Cardiac muscle cell (in vitro differentiated cells and primary cell): ENCODE measurements at regions not wholly inside any gene's neighbourhood (a gene's known extent, or its start where the extent isn't known, plus 50 kb on each side); places are given as distances from the start of the nearest gene placed in this dataset.

Source experiments
- DNase-seq, 2 donors: peaks; one replicate each; pipeline versions ENCODE4 v3.0.0 to v3.0.0-alpha.2; 2010 to 2017; ENCODE audit warnings: low read depth in 1 of 2, low spot score in 1 of 2
- H3K27ac ChIP-seq: fragments of 200-600 bp; sonication (generic); 2 replicates; pipeline ENCODE4 v1.5.1; 2016
- H3K27me3 ChIP-seq: fragments of 200-600 bp; sonication (generic); 2 replicates; pipeline ENCODE4 v1.6.0; 2016; ENCODE audit warnings: control low read depth
- H3K36me3 ChIP-seq: fragments of 200-600 bp; sonication (generic); 2 replicates; pipeline ENCODE4 v1.5.1; 2016; ENCODE audit warnings: control low read depth
- H3K4me1 ChIP-seq: fragments of 200-600 bp; sonication (generic); 2 replicates; pipeline ENCODE4 v1.8.1; 2017; ENCODE audit warnings: low read depth, mild to moderate bottlenecking, mixed run types
- H3K4me3 ChIP-seq: fragments of 200-600 bp; sonication (generic); 2 replicates; pipeline ENCODE4 v1.5.1; 2016; ENCODE audit warnings: mild to moderate bottlenecking
- H3K9me3 ChIP-seq: fragments of 200-600 bp; sonication (generic); 2 replicates; pipeline ENCODE4 v1.5.1; 2017; ENCODE audit warnings: low read depth, mild to moderate bottlenecking, control low read depth
- TF ChIP-seq, protein P1 (sequence below): IDR thresholded peaks from 2 replicates; pipeline ENCODE4 v1.5.1; 2012; ENCODE audit warnings: low read depth, mild to moderate bottlenecking, low read length

- Histone ChIP-seq H3K27ac (no peak overlapping the region), H3K36me3 (no peaks in the 10 kb centered on the region), H3K4me1 (no peaks in the 10 kb centered on the region), H3K27me3 (no peaks in the 10 kb centered on the region), H3K4me3 (no peak overlapping the region), H3K9me3 (peaks cover 3% of the 10 kb centered on the region)
- TF ChIP-seq, protein P1, sequence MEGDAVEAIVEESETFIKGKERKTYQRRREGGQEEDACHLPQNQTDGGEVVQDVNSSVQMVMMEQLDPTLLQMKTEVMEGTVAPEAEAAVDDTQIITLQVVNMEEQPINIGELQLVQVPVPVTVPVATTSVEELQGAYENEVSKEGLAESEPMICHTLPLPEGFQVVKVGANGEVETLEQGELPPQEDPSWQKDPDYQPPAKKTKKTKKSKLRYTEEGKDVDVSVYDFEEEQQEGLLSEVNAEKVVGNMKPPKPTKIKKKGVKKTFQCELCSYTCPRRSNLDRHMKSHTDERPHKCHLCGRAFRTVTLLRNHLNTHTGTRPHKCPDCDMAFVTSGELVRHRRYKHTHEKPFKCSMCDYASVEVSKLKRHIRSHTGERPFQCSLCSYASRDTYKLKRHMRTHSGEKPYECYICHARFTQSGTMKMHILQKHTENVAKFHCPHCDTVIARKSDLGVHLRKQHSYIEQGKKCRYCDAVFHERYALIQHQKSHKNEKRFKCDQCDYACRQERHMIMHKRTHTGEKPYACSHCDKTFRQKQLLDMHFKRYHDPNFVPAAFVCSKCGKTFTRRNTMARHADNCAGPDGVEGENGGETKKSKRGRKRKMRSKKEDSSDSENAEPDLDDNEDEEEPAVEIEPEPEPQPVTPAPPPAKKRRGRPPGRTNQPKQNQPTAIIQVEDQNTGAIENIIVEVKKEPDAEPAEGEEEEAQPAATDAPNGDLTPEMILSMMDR: no peak
- DNase-seq: no peak
These were observed 85.4 kb upstream of the RTL1 start for GRCh38 chr14:100988956-100989355.

- Histone ChIP-seq H3K36me3 (no peaks in the 10 kb centered on the region), H3K27ac (no peak overlapping the region), H3K4me3 (no peak overlapping the region), H3K4me1 (no peaks in the 10 kb centered on the region), H3K9me3 (peaks cover 3% of the 10 kb centered on the region), H3K27me3 (no peaks in the 10 kb centered on the region)
- TF ChIP-seq, protein P1: no peak
- no peak for DNase-seq
These were observed 86.4 kb upstream of the RTL1 start for GRCh38 chr14:100989924-100990323.

- no peak overlapping the region for H3K27ac ChIP-seq
- DNase-seq: no peak
- H3K4me3 ChIP-seq: no peak overlapping the region
- no peaks in the 10 kb centered on the region for H3K4me1 ChIP-seq
- TF ChIP-seq, protein P1: no peak
- H3K36me3 ChIP-seq: no peaks in the 10 kb centered on the region
- H3K9me3 ChIP-seq: no peaks in the 10 kb centered on the region
- no peaks in the 10 kb centered on the region for H3K27me3 ChIP-seq
These were observed 90.6 kb upstream of the RTL1 start for GRCh38 chr14:100994082-100994481.

GRCh38 chr14:100994756-100995330, 91.3 kb upstream of the RTL1 start:
- Histone ChIP-seq H3K27ac (no peak overlapping the region), H3K9me3 (no peaks in the 10 kb centered on the region), H3K4me3 (no peak overlapping the region), H3K36me3 (no peaks in the 10 kb centered on the region), H3K27me3 (no peaks in the 10 kb centered on the region), H3K4me1 (no peaks in the 10 kb centered on the region)
- DNase-seq: no peak
- TF ChIP-seq, protein P1: no peak

DNA sequence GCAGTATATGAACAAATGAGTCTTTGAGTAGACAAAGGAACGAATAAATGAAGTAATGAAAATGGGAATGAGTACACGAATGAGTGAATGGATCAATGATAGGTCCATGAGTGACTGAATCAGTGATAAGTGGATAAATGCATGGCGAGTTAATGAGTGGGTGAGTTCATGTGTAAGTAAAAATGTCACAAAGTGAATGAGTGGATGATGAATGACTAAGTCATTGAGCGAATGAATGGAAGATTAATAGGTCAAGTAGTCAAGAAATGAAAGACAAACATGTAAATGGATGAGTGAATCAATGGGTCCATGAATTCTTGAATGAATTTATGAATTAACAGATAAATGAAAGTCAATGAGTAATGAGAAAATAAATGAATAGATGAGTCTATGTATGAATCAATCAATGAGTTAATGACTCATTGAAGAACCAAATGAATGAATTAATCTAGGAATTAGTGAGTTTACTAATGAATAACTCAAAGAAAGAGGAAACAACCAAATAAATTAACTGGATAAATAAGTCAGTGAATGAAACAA, 97.3 kb upstream of the RTL1 start:
- H3K4me1 ChIP-seq: no peaks in the 10 kb centered on the region
- TF ChIP-seq, protein P1: no peak
- H3K27me3 ChIP-seq: no peaks in the 10 kb centered on the region
- H3K27ac ChIP-seq: no peak overlapping the region
- no peaks in the 10 kb centered on the region for H3K9me3 ChIP-seq
- no peaks in the 10 kb centered on the region for H3K36me3 ChIP-seq
- no peak for DNase-seq
- no peak overlapping the region for H3K4me3 ChIP-seq
